DMS153 treated with DMSO at 0.1 percent for 48 hours (cell line): ENCODE measurements at regions not wholly inside any gene's neighbourhood (a gene's known extent, or its start where the extent isn't known, plus 50 kb on each side); places are given as distances from the start of the nearest gene placed in this dataset.
A peak's percentile ranks its signal among the peaks of the same experiment; 100 is the strongest.
"Not testable (repeated sequence)": the region's sequence is repeated elsewhere in the genome, so short reads cannot be mapped to it uniquely, and the experiment has no call there.

Experiments
- DNase-seq: peaks from one replicate; lab custom pipeline; 2025; ENCODE audit not compliant: unreplicated experiment; lab: John Stamatoyannopoulos, UW

DNA sequence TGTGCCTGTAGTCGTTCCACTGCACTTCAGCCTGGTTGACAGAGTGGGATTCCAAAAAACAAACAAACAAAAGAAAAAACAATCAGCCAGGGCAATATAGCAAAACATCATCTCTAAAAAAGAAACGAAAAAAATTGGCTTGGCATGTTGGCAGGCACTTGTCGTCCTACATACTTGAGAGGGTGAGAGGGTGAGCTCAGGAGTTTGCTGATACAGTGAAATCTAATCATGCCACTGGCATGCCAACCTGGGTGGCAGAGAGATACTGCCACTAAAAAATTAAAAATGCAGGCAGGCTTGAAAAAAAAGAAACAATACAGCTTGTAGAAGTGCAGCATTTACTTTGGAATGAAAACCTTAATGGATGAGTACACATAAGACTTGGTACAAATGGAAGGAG, 282.9 kb upstream of the RGPD4 start:
- DNase-seq: no peak

DNA sequence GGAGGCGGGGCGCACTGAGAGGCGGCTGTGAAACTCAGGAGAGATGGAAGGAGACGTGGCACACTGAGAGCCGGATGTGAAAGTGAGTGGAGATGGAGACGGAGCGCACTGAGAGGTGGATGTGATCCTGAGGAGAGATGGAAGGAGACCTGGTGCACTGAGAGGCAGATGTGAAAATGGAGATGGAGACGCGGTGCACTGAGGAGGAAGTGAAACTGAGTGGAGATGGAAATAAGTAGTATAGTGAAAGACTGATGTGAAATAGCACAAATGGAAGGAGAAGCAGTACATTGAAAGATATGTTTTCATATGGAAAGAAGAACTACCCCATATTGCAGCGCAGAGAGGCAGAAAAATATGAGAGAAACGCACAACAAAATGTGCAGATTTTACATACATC, 281.6 kb upstream of the RGPD4 start:
- DNase-seq: no peak

DNA sequence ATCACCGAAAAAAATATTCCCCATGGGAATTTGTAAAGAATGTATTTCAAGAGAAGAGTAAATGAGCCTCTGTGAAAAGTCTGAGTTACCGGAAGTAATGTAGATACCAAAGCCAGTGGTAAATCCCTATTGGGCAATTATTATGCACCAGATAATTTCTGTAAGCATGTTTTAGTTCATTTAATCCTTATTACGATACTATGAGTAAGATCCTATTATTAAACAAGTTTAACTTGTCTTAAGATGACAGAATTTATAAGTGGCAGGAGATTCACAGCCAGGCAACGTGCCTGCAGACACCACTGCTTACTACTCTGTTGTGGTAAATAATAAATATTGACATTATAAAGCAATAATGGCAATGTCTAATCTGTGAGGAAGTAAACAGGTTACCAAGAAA, 280.8 kb upstream of the RGPD4 start:
- DNase-seq: no peak

DNA sequence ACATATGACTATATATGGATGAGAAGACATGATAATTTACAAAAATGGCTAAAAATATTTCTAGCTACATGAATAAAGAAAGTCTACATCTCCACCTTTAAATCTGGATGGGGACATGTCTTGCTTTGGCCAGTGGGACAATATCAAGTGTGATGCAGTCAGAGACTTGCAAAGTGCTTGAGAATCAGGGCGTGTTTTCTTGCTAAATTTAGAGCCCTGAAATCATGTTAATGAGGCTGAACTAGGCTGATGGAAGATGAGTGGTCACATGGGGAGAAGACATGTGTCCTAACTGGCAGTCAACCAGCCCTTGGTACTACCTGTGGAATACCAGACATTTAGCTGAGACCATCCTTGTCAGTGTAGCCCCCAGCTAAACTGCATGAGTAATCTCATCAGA, 278.5 kb upstream of the RGPD4 start:
- no peak for DNase-seq

DNA sequence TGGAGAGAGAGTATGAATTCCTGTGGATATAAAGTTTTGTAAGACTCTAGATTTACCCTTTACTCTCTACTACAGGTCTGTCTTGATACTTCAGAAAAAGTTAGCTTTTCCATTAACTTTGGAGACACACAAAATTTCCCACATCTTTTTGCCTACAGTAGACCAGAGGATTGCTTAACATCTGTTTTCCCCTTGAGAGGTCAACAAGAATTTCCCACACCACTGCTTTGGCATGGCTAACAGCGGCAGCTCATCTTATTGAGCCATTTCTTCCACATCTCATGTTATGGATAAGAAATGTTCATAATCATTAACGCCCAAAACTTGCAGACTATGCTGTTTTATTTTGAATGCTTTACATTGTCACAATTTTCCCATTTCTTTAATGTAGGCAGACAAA, 273.6 kb upstream of the RGPD4 start:
- DNase-seq: no peak

DNA sequence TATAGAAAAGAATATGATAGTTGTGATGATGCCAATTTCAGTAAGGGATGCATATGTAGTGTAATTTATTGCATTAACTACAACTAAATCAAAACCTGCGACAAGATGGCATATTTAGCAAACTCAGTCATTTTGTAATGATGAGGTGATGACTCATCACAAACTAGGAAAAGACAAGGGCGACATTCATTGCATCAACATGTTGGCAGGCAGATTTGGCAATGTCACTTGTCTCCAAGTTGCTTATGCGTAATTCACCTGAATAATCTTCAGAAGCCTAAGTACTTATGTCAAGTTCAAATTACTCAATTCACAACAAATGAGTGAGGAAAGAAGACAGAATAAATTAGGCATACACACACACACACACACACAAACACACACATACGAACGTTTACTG, 273.2 kb upstream of the RGPD4 start:
- DNase-seq: no peak

DNA sequence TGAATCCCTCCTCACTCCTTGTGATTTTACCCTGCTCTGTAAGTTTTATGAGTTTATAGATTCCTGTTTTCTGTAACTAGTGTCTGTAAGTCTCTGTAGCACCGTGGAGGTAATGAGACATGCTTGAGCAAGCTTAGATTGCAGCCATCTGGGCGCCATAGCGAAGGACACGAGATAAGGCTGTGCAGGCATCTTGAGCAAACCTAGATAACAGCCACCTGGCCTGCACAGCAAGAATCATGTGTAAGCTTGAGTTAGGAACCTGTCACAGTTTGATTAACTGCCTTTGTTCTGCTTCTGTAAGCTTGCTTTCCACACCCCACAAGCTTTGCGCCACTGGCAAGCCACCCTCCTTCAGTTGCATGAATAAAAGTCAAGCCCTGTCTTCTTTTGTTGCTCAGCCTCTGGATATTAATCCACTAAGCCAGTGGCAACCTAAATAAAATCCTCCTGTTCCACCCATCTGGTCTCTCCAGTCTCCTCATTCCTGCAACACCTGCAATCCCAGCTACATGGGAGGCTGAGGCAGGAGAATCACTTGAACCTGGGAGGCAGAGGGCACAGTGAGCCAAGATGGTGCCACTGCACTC, 270.6 kb upstream of the RGPD4 start:
- no peak for DNase-seq

DNA sequence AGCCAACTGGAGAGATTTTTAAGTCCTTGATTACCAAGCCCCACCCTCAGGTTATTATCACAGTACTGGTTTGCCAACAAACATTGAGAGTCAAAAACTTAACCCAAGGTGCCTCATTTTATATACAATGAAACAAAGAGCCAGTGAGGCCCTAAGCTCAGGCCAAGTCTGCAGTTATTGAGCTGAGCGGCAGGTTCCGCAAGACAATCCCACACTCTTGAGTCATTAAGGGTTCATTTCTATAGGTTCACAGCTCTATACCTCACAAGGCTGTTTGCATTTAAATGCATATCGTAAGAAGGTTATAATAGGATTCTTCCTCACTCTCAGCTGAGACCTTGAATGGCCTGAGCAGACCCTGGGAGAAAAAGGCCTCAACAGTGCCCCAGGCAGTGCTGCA, 268.4 kb upstream of the RGPD4 start:
- no peak for DNase-seq

DNA sequence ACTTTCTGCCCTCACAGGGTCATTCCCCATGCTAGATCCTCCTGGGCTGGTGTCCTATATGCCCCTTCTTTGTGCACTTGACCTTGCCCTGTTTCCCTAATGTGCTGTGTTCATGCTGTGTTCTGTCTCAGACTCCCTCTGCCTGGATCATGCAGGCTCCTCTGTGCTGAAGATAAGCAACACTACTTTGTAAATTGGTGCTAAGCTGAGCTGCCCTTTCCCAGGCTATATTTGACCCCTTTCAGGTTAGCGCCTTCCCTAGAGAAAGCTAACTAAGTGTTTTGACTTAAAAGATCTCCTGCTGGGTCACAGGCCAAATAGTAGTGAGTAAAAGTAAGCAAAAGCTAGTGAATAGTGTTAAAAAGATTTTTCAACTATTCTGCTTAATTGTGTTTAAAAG, 257.2 kb upstream of the RGPD4 start:
- no peak for DNase-seq

DNA sequence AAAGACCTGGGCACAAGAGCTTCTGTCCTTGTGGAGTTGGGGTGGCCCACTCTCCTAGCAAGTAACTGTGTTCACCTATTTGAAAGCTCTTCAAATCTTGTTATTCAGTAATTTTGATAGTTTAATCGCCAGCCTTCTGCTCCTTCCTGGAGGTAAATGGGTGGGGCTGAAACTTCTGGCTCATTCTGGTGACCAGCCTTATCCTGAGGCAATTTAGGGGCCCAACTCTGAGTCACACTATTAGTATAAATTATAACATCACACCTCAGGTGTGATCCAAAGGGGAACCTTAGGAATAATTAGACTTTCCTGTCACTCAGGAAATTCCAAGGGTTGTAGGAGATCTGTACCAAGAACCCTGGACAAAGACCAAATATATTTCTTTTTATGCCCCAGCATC, 255.8 kb upstream of the RGPD4 start:
- no peak for DNase-seq

DNA sequence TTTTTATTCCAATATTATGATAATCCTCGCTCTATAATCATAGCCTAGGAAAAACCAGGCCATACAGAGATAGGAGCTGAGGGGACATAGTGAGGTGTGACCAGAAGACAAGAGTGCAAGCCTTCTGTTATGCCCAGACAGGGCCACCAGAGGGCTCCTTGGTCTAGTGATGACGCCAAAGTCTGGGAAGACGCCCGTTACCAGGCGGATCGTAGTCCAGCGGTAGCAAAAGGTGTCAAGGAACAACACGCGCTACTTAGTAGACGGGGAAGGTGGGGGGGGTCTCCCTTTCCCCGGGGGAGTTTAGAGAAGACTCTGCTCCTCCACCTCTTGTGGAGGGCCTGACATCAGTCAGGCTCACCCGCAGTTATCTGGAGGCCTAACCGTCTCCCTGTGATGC, 253.8 kb upstream of the RGPD4 start:
- DNase-seq: not testable (repeated sequence)

DNA sequence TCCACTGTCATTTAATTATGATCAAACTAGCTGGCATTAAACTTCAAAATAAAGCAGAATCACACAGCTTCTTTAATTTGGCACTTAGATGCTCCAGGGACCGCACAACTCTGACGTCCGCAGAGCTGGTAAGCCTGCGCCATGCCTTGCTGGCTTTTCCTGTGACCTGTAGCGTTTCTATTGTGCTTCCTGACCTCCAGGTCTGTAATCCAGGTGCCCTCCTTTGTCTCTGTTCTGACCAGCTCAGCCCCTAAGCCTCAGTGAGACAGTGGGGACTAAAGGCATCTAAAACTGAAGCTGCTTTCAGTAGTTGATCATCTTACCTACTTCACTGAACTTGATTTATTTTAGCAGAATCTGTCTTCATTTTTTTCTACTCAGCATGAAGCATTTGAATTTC, 249.7 kb upstream of the RGPD4 start:
- no peak for DNase-seq

DNA sequence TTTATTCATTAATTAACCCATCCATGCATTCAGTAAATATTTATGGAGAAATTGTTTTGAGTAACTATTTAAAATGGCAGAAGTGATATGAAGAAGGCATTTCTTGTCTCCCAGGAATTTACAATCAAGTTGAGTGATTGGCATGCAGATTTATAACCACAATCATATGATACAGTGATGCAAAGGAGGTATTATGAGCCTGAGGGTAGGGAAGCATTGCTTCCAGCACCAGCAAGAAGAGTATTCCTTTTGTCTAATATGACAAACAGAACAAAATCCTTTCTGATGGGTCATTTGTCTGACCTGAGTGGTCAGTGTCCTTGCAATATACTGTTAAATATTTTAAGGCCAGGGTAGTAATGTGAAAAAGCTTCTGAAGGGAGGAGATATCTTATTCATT, 244.2 kb upstream of the RGPD4 start:
- DNase-seq: no peak

DNA sequence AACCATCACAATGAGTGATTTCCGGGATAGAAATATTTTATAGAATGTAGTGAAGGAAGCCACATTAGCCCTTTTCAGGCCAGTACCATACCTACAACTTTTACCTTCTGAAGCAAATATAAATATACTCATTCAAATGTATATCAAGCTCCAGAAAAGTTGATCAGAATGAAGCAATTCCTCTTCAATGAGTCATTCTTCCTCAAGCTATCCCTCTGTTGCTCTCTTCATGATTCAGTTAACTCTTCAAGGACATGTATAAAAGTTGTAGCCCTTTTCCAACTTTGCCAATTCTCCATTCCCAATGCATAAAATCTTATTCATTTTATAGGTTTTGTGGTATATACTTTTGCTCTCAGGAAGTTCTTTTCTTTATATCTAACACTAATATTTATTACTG, 242.1 kb upstream of the RGPD4 start:
- DNase-seq: no peak

DNA sequence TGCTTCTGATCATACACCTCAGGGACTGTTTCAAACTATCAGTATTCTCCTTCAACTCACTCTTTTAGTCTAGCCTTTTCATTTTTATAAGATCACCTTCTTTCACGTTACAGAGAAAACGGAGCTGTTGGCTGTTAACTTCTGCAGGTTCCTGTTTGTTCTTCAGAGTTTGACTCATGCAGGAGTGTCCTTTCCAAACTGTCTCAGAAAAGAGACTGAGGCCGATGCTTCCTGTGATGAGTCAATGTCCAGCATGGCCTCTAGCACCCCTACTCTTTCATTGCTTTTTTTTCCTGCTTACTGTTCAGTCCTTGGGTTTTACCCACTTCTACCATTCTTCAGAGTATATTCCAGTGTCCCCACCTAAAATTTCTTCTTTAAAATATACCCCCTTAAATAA, 240.8 kb upstream of the RGPD4 start:
- DNase-seq: no peak

DNA sequence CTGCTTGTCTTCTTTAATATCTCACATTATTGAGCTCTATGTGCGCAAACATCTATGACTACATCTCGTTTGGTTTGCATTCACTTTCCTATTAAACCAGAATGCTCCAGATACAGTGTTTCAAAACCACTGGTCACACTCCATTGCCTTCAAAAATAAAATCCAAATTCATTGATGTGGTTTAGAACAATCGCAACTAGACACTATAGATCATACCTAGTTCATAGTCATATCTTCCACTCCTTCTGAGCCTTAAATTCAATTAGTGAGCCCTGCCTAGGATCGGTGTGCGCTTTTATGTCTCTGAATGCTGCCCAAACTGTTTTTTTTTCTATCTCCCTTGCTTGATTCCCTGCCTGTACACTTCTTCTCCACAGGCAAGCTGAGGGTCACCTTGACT, 238.5 kb upstream of the RGPD4 start:
- DNase-seq: no peak

DNA sequence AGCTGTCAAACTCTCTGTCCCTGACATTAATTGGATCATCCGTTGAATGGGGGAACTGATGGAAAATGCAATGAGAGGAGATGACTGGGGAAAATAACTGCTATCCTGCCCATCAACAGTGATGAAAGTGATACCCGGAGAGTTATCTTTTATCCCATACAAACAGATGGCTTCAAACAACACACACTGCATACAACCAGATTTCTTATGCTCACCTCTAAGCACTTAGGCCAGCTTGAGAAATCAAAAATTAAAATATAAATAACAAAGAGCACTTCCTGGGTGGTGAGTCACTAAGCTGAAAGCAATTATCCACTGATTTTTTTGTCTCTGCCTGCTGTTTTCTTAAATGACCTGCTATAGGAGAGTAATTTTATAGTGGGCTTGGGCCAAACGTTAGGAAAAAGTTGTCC, 237.6 kb upstream of the RGPD4 start:
- DNase-seq: peak; percentile 93

DNA sequence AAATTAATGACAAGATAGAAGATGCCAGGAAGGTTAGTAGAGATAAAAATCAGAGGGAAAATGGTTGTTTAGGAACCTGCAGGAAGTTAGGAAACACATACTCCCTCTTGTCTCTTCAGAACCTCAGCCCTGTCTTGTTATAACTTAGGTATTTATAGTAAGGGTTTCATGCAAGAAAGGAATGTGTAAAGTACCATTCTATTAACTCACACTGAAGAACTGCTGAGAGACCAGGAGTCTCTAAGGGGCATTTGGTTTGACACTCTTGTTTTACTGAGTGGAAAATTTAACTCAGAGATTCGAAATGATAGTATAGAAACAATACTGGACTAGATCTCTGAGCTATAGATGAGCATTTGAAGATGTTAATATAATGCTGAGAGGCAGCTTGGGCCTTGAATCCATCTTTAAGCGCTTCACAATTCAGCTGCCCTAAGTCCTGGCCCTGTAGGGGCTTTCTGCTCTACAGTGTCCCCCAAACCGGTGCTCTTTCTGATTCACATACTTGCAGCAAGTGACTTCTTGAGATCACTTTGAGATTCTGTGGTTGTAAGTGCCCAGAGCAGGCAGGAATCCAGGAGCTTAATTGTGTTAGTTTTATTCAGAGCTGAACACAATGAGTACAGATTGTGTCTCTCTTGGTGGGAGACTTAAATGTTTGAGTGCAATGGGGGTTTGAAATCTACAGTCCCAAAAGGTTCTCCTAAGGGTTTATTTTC, 235.0 kb upstream of the RGPD4 start:
- no peak for DNase-seq

DNA sequence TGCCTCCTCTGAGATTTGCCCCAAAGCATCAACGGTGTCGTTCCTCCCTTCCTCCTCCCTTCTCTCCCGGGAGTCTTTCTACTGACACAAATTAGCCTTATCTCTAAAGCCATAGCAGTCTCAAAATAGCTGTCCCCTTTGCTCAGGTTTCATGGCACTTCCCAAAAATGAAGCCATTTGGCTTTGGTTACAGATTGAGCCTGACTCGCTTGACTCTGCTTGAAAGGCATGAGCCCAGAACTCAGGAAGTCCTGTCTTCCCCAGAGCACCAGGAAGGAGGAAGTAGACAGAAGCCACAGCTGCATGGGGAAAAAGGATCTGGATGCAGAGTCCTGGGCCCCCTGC, 234.4 kb upstream of the RGPD4 start:
- DNase-seq: no peak

DNA sequence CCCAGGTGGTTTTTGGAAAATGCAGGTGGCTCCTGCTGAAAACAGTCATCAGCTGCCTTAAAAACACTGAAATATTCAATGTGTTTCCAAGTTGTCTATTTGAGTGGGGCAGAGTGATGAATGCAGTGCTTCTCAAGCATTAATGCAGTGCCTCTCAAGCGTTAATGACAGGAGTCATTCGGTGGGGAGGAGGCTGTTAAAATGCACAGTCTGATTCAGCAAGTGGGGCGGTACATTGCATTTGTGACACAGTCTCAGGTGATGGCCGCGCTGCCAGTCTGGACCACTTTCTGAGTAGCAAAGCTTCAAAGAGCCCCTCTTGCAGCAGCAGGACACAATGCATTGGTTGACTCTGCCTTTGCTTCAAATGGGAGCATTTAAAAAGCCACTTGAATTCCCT, 231.4 kb upstream of the RGPD4 start:
- DNase-seq: no peak

DNA sequence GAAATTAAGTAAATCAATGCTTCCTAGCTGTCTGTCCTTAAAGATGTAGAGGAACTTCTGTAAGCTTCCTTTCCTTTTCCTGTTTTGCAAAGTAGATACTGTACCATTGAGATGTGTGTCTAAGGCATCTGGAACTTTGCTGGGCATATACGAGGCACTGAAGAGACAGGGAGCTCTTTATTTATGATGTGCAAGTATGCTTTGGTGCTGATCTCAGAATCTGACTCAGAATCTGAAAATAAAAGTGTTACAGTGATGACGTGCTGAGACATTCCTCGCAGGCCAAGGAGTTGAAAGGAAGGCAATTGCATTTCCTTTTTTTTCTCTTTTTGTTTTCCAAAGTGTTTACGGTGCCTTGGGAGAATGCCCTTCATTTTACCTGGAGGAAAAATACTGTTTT, 230.9 kb upstream of the RGPD4 start:
- DNase-seq: no peak

DNA sequence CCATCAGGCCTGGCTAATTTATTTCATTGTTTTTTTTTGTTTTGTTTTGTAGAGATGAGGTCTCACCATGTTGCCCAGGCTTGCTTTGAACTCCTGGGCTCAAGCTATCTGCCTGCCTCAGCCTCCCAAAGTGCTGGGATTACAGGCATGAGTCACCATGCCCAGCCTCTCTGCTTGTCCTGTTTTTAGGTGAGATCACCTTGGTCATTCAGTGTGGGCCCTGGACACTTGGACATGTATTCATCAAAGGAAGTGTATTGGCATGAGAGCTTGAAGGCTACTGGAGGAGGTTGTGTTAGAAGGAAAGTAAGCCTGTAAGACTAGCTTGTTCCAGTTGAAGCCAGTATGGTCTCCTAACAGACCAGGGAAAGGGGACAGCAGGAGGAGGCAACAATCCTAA, 229.2 kb upstream of the RGPD4 start:
- DNase-seq: no peak

DNA sequence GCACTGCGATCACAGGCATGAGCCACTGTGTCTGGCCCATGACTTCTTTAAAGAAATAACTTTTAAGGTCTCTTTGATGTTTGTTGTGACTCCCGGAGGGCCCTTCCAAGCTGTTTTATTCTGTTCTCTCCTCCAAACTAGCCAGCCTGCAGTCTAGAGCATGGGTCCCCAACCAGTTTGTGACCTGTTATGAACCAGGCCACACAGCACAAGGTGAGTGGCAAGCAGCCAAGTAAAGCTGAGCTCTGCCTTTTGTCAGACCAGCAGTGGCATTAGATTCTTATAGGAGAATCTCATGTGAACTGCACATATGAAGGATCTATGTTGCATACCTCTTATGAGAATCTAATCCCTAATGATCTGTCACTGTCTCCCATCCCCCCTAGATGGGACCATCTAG, 223.9 kb upstream of the RGPD4 start:
- no peak for DNase-seq
